ENCODE measurements at regions not wholly inside any gene's neighbourhood (a gene's known extent, or its start where the extent isn't known, plus 50 kb on each side); places are given as distances from the start of the nearest gene placed in this dataset.

DNA sequence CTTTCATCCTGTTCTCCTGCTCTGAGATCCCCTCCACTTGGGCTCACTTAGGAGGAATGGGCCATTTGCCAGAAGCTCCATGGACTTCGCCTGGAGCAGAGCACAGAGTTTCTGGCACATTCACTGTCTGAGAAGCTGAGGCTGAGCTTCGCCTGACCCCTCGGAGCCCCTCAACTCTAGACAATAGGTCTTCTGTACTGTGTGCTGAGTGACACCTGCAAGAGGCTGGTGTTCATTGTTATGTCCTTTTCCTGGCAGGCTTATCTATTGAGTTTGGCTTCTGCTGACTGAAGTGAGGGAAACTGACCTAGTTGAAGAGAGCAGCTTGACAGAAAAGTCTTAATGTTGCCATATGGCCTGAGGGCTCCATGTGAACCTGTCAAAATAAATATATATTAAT, 124.3 kb downstream of the EHF start:
- no peaks in the 10 kb centered on the region for H3K9me3 ChIP-seq (ENCODE audit: control insufficient read depth, insufficient read depth, low read depth, low read length)
- H2AFZ ChIP-seq (ENCODE audit: low read length) = no peak overlapping the region
- no peaks in the 10 kb centered on the region for H3K36me3 ChIP-seq (ENCODE audit: control insufficient read depth, insufficient read depth, low read length)
- DNase-seq (ENCODE audit: low read depth in 2 of 2) = no peak
- H3K27me3 ChIP-seq (ENCODE audit: control insufficient read depth, insufficient read depth, low read length) = no peaks in the 10 kb centered on the region
- no peak overlapping the region for H3K4me2 ChIP-seq (ENCODE audit: extremely low read depth, insufficient read depth, low read length)
- no peak overlapping the region for H3K27ac ChIP-seq (ENCODE audit: insufficient read depth, low read length)
- H4K20me1 ChIP-seq (ENCODE audit: control insufficient read depth, extremely low read depth, insufficient read depth, low read length) = no peaks in the 10 kb centered on the region
- no peak for TF ChIP-seq EZH2 (IDR thresholded peaks at IDR 0.05; ENCODE audit: low read length, missing control alignments)
- TF ChIP-seq CTCF (conservative IDR thresholded peaks at IDR 0.05 in 1 of 2, IDR thresholded peaks at IDR 0.05 in 1 of 2; ENCODE audit: low read depth in 1 of 2, low read length in 2 of 2) = no peak
- no peaks in the 10 kb centered on the region for H3K79me2 ChIP-seq (ENCODE audit: control insufficient read depth, insufficient read depth, low read length)
- no peak overlapping the region for H3K4me3 ChIP-seq (replicated peaks in 1 of 4; ENCODE audit: control extremely low read depth in 1 of 4, insufficient read depth in 1 of 4, low read depth in 3 of 4, low read length in 4 of 4)
- no peak overlapping the region for H3K9ac ChIP-seq (ENCODE audit: insufficient read depth, low read length)
- H3K4me1 ChIP-seq (ENCODE audit: control insufficient read depth, extremely low read depth, insufficient read depth, low read length) = peaks cover 2% of the 10 kb centered on the region

DNA sequence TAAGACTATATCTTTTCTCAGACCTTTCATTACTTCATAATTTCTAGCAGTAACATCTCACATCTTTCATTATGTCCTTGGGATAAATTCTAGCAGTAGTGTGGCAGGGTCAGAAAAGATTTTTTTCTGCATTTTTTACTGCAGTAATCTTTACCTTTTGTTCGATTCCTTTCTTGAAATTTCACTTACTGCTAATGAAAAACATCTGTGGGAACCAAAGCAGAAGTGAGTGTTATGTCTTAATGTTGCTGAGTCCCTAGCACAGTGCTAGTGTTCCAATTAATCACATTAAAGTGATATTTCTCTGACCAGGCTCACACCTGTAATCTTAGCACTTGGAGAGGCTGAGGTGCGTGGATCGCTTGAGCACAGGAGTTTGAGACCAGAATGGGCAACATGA, 123.6 kb downstream of the EHF start:
- DNase-seq (ENCODE audit: low read depth in 2 of 2) = no peak
- no peaks in the 10 kb centered on the region for H3K36me3 ChIP-seq (ENCODE audit: control insufficient read depth, insufficient read depth, low read length)

GRCh38 chr11:34738237-34738636, 117.3 kb downstream of the EHF start:
- TF ChIP-seq CTCF (conservative IDR thresholded peaks at IDR 0.05 in 1 of 2, IDR thresholded peaks at IDR 0.05 in 1 of 2; ENCODE audit: low read depth in 1 of 2, low read length in 2 of 2) (no peak), EZH2 (IDR thresholded peaks at IDR 0.05; ENCODE audit: low read length, missing control alignments) (no peak)
- no peaks in the 10 kb centered on the region for H3K36me3 ChIP-seq (ENCODE audit: control insufficient read depth, insufficient read depth, low read length)
- H3K27me3 ChIP-seq (ENCODE audit: control insufficient read depth, insufficient read depth, low read length) = no peaks in the 10 kb centered on the region
- no peak overlapping the region for H2AFZ ChIP-seq (ENCODE audit: low read length)
- no peak overlapping the region for H3K4me2 ChIP-seq (ENCODE audit: extremely low read depth, insufficient read depth, low read length)
- H3K4me3 ChIP-seq (replicated peaks in 1 of 4; ENCODE audit: control extremely low read depth in 1 of 4, insufficient read depth in 1 of 4, low read depth in 3 of 4, low read length in 4 of 4) = no peak overlapping the region
- H3K27ac ChIP-seq (ENCODE audit: insufficient read depth, low read length) = no peak overlapping the region
- DNase-seq (ENCODE audit: low read depth in 2 of 2) = no peak
- no peaks in the 10 kb centered on the region for H3K9me3 ChIP-seq (ENCODE audit: control insufficient read depth, insufficient read depth, low read depth, low read length)
- H3K9ac ChIP-seq (ENCODE audit: insufficient read depth, low read length) = no peak overlapping the region
- H3K4me1 ChIP-seq (ENCODE audit: control insufficient read depth, extremely low read depth, insufficient read depth, low read length) = no peaks in the 10 kb centered on the region
- no peaks in the 10 kb centered on the region for H3K79me2 ChIP-seq (ENCODE audit: control insufficient read depth, insufficient read depth, low read length)
- no peaks in the 10 kb centered on the region for H4K20me1 ChIP-seq (ENCODE audit: control insufficient read depth, extremely low read depth, insufficient read depth, low read length)

More for the DNA sequence above, 123.6 kb downstream of the EHF start:
- no peaks in the 10 kb centered on the region for H3K79me2 ChIP-seq (ENCODE audit: control insufficient read depth, insufficient read depth, low read length)
- no peak overlapping the region for H2AFZ ChIP-seq (ENCODE audit: low read length)
- H3K9me3 ChIP-seq (ENCODE audit: control insufficient read depth, insufficient read depth, low read depth, low read length) = no peaks in the 10 kb centered on the region
- no peak overlapping the region for H3K27ac ChIP-seq (ENCODE audit: insufficient read depth, low read length)
- H3K9ac ChIP-seq (ENCODE audit: insufficient read depth, low read length) = no peak overlapping the region
- H4K20me1 ChIP-seq (ENCODE audit: control insufficient read depth, extremely low read depth, insufficient read depth, low read length) = no peaks in the 10 kb centered on the region
- no peak overlapping the region for H3K4me3 ChIP-seq (replicated peaks in 1 of 4; ENCODE audit: control extremely low read depth in 1 of 4, insufficient read depth in 1 of 4, low read depth in 3 of 4, low read length in 4 of 4)
- no peaks in the 10 kb centered on the region for H3K4me1 ChIP-seq (ENCODE audit: control insufficient read depth, extremely low read depth, insufficient read depth, low read length)
- no peak overlapping the region for H3K4me2 ChIP-seq (ENCODE audit: extremely low read depth, insufficient read depth, low read length)
- no peaks in the 10 kb centered on the region for H3K27me3 ChIP-seq (ENCODE audit: control insufficient read depth, insufficient read depth, low read length)
- TF ChIP-seq CTCF (conservative IDR thresholded peaks at IDR 0.05 in 1 of 2, IDR thresholded peaks at IDR 0.05 in 1 of 2; ENCODE audit: low read depth in 1 of 2, low read length in 2 of 2) = no peak
- TF ChIP-seq EZH2 (IDR thresholded peaks at IDR 0.05; ENCODE audit: low read length, missing control alignments) = no peak
